Smooth muscle cell of the brain vasculature (primary cell): ENCODE measurements at regions not wholly inside any gene's neighbourhood (a gene's known extent, or its start where the extent isn't known, plus 50 kb on each side); places are given as distances from the start of the nearest gene placed in this dataset.
"Not testable (repeated sequence)": the region's sequence is repeated elsewhere in the genome, so short reads cannot be mapped to it uniquely, and the experiment has no call there.

Experiments used
- DNase-seq: peaks from one replicate; pipeline ENCODE4 v3.0.0-alpha.2; 2012; ENCODE audit warnings: low read depth, low spot score

GRCh38 chr5:122600924-122601323, 174.0 kb upstream of the SNX2 start:
- no peak for DNase-seq

- no peak for DNase-seq
Observed at GRCh38 chr5:122602700-122603099, 172.2 kb upstream of the SNX2 start.

- DNase-seq: no peak
Observed at GRCh38 chr5:122605236-122605635, 169.6 kb upstream of the SNX2 start.

DNA sequence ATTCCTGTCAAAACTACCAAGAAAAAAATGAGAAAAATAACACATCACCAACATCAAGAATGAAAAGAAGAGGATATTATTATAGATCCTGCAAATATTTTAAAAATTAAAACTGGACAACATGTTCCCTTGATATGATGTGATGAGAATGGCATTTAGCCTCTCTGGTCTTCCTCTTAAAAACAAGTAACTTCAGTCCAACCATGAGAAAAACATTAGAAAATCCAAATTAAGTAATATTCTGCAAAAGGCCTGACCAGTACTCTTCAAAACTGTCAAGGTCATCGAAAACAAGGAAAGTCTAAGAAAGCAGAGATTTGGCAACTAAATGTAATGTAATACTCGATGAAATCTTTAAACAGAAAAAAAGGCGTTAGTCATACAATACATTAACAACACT, 167.1 kb upstream of the SNX2 start:
- no peak for DNase-seq

GRCh38 chr5:122608222-122608621, 166.7 kb upstream of the SNX2 start:
- DNase-seq: no peak

GRCh38 chr5:122611406-122611805, 163.5 kb upstream of the SNX2 start:
- no peak for DNase-seq

DNA sequence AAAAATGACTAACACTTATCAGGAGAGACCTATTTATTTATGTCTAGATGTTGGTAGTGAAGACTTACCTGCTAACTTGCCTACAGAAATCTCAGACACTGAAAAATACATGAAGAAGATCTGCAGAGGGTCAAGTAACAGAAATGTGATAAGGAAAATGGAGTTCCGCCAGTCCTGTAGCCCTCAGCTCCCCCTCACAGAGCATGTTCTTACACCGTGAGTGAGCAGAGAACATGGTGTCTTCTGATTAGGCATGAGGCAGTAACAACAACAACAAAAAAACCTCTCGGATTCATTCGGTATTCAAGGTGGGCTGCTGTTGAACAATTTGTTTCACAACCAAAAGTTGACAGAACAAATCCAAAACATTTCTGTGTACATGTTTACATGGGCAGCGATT, 162.0 kb upstream of the SNX2 start:
- DNase-seq: no peak

GRCh38 chr5:122615146-122615545, 159.7 kb upstream of the SNX2 start:
- DNase-seq: no peak

DNA sequence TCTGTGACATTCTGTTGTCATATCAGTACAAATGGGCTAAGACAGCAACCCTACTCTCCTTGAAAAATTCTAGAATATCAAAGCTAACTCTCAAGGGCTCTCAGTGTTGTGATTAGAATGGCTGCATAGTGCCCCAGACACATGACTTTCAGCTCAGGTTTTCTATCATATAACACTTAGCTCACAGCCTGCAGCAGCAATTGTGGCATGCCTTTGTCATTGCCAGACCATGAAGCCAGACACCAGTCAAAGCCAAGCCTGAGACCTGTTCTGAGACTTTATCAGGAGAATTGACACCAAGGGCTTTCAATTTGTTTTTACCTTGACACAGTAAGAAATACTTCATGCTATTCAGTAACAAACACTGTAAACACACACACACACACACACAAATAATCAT, 159.0 kb upstream of the SNX2 start:
- DNase-seq: no peak

GRCh38 chr5:122618046-122618445, 156.8 kb upstream of the SNX2 start:
- DNase-seq: not testable (repeated sequence)

- DNase-seq: not testable (repeated sequence)
Observed at GRCh38 chr5:122620768-122621167, 154.1 kb upstream of the SNX2 start.

DNA sequence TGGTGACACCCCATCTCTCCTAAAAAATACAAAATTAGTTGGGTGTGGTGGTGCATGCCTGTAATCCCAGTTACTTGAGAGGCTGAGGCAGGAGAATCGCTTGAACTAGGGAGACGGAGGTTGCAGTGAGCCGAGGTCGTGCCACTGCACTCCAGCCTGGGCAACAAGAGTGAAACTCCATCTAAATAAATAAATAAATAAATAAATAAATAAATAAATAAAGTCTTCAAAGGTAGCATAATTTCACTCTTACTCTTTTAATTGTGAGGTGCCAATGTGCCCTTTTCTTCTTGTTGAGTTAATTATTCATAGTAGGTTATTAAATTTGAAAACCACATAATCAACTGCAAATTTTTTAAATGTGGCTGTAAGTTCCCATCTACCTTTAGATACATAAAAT, 146.2 kb upstream of the SNX2 start:
- DNase-seq: not testable (repeated sequence)

DNA sequence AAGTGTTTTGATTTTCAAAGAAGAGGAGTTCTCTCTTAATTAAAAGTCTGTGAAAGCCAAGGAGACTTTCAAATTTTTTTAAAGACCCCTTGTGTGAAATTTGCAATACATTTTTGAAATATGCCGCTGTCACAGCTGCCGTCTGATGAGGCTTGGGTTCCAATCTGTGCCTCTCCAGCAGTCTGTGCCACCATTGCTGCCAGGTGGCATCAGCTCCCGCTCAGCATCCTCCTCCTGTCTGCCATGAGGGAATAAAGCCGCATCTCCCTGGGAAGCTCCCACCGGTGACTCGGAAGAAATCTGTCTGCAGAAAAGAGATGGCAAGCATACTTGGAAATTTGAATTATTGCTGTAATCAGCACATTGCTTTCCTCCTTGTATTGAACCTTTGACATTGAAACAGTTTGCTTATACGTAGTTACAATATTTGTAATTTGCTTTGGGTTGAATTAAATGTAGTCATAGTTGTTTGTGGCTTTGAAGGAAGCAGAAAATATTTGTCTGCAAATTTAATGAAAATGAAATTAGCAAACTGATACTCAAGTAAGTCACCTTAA, 145.7 kb upstream of the SNX2 start:
- no peak for DNase-seq

GRCh38 chr5:122638581-122638980, 136.3 kb upstream of the SNX2 start:
- no peak for DNase-seq

GRCh38 chr5:122639033-122639432, 135.8 kb upstream of the SNX2 start:
- no peak for DNase-seq

GRCh38 chr5:122639864-122640263, 135.0 kb upstream of the SNX2 start:
- no peak for DNase-seq

GRCh38 chr5:122649080-122649479, 125.8 kb upstream of the SNX2 start:
- DNase-seq: no peak

GRCh38 chr5:122653087-122654017, 121.5 kb upstream of the SNX2 start:
- DNase-seq: no peak

DNA sequence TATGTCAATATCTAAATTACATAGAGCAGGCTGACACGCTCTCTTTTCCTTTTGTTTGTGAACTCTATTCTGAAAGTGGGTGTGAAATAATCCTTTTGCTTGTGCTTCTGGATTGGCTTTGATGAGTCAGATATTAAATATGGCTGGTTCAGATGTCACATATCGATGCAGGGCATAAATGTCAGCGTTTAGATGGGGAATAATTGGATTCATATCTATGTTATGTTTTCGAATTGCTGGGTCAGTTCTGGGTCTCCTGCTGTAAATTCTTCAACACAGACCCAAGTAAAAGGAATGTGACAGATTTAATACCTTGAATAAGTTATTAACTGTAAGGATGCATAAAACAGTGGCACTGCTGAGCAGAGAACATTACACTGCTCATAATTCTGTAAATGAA, 118.7 kb upstream of the SNX2 start:
- no peak for DNase-seq

- DNase-seq: no peak
Observed at GRCh38 chr5:122656577-122656976, 118.3 kb upstream of the SNX2 start.

GRCh38 chr5:122661496-122662180, 113.2 kb upstream of the SNX2 start:
- no peak for DNase-seq

GRCh38 chr5:122665051-122665450, 109.8 kb upstream of the SNX2 start:
- DNase-seq: no peak

GRCh38 chr5:122668552-122668951, 106.3 kb upstream of the SNX2 start:
- no peak for DNase-seq
